Mesendoderm (in vitro differentiated cells): ENCODE measurements at regions not wholly inside any gene's neighbourhood (a gene's known extent, or its start where the extent isn't known, plus 50 kb on each side); places are given as distances from the start of the nearest gene placed in this dataset.

Source experiments
- DNase-seq: peaks from one replicate; pipeline ENCODE4 v3.0.0; 2013
- H2AK5ac ChIP-seq: 2 replicates; pipeline ENCODE4 v1.6.1; 2013; ENCODE audit warnings: low read length, inconsistent platforms
- H2BK120ac ChIP-seq: 2 replicates; pipeline ENCODE4 v1.6.1; 2013; ENCODE audit warnings: low read depth, mild to moderate bottlenecking, low read length, moderate library complexity, mixed read lengths
- H2BK15ac ChIP-seq: replicated peaks from 2 replicates; pipeline ENCODE4 v1.6.1; 2013; ENCODE audit warnings: low read depth, mild to moderate bottlenecking, moderate library complexity
- H2BK5ac ChIP-seq: 2 replicates; pipeline ENCODE4 v1.6.1; 2013; ENCODE audit warnings: low read length, inconsistent platforms
- H3K18ac ChIP-seq: 2 replicates; pipeline ENCODE4 v1.6.1; 2013; ENCODE audit warnings: mild to moderate bottlenecking, low read length, mixed read lengths
- H3K23ac ChIP-seq: one replicate; pipeline ENCODE4 v1.6.1; 2013; ENCODE audit warnings: low read length
- H3K27ac ChIP-seq: 2 replicates; pipeline ENCODE4 v1.5.1; 2013; ENCODE audit warnings: low read depth, mild to moderate bottlenecking, inconsistent platforms, low read length, moderate library complexity
- H3K27me3 ChIP-seq: 2 replicates; pipeline ENCODE4 v1.6.1; 2013; ENCODE audit warnings: low read length, control low read depth, mild to moderate bottlenecking, inconsistent platforms; ENCODE audit not compliant: insufficient read depth, poor library complexity
- H3K36me3 ChIP-seq: 2 replicates; pipeline ENCODE4 v1.6.1; 2013; ENCODE audit warnings: low read length, inconsistent platforms; ENCODE audit not compliant: control insufficient read depth, insufficient read depth
- H3K4ac ChIP-seq: one replicate; pipeline ENCODE4 v1.6.1; 2013; ENCODE audit warnings: low read depth, mild to moderate bottlenecking, low read length, moderate library complexity
- H3K4me1 ChIP-seq: 2 replicates; pipeline ENCODE4 v1.6.1; 2013; ENCODE audit warnings: low read depth, low read length, inconsistent platforms; ENCODE audit not compliant: control insufficient read depth
- H3K4me2 ChIP-seq: 2 replicates; pipeline ENCODE4 v1.6.1; 2013; ENCODE audit warnings: low read length
- H3K4me3 ChIP-seq: 2 replicates; pipeline ENCODE4 v1.5.1; 2013; ENCODE audit warnings: mild to moderate bottlenecking, low read length
- H3K56ac ChIP-seq: one replicate; pipeline ENCODE4 v1.6.1; 2013; ENCODE audit warnings: low read length
- H3K79me1 ChIP-seq: 2 replicates; pipeline ENCODE4 v1.6.1; 2013; ENCODE audit warnings: low read length, inconsistent platforms
- H3K79me2 ChIP-seq: 2 replicates; pipeline ENCODE4 v1.6.1; 2013; ENCODE audit warnings: mild to moderate bottlenecking, low read length; ENCODE audit not compliant: control insufficient read depth, insufficient read depth
- H3K9ac ChIP-seq: 2 replicates; pipeline ENCODE4 v1.6.1; 2013; ENCODE audit warnings: low read length, inconsistent platforms
- H4K5ac ChIP-seq: one replicate; pipeline ENCODE4 v1.6.1; 2013; ENCODE audit warnings: low read length
- H4K8ac ChIP-seq: one replicate; pipeline ENCODE4 v1.6.1; 2013; ENCODE audit warnings: low read depth, mild to moderate bottlenecking, control low read depth, low read length, moderate library complexity
- WGBS: extraction: QIAGEN DNeasy Blood & Tissue Kit; methylation state at CpG from one replicate; pipeline ENCODE4 v1.1.7; 2013; ENCODE audit warnings: low lambda C conversion rate, missing lambda C conversion rate; ENCODE audit not compliant: insufficient coverage; ENCODE audit errors: extremely low coverage; 5-methylcytosine and 5-hydroxymethylcytosine counted together

DNA sequence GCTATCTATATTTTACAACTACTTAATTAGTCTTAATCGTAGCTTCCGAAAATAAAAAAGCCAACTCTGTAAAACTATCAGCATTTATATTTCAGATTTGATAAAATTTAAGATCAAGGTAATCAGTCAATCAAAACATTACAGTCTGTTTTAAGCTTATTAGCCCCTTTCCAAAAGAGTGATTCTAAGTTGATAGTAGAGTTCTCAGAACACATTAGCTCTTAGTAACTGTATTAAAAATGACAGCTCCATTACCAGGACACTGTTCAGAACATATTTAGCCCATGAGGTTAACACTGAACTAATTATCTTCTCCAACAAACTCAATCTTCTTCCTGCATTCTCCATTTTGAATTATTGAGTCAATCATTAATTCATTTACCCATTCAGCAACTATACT lies 110.3 kb upstream of the PALS2 start:
- H2BK120ac ChIP-seq = no peak overlapping the region
- no peak overlapping the region for H2AK5ac ChIP-seq
- DNase-seq = no peak
- no peaks in the 10 kb centered on the region for H3K36me3 ChIP-seq
- no peak overlapping the region for H3K23ac ChIP-seq
- H3K27me3 ChIP-seq = no peaks in the 10 kb centered on the region
- H3K27ac ChIP-seq = no peak overlapping the region
- H3K4me1 ChIP-seq = peaks cover 15% of the 10 kb centered on the region
- H3K79me1 ChIP-seq = no peaks in the 10 kb centered on the region
- H2BK15ac ChIP-seq = no peak overlapping the region
- no peak overlapping the region for H3K56ac ChIP-seq
- H2BK5ac ChIP-seq = no peak overlapping the region
- H4K5ac ChIP-seq = no peak overlapping the region
- H3K4ac ChIP-seq = no peak overlapping the region
- H3K79me2 ChIP-seq = no peaks in the 10 kb centered on the region
- H4K8ac ChIP-seq = no peak overlapping the region
- H3K4me3 ChIP-seq = no peak overlapping the region
- no CpG with 5 or more reads among the region's 2 CpGs for WGBS
- H3K18ac ChIP-seq = no peak overlapping the region
- no peak overlapping the region for H3K4me2 ChIP-seq
- no peak overlapping the region for H3K9ac ChIP-seq

DNA sequence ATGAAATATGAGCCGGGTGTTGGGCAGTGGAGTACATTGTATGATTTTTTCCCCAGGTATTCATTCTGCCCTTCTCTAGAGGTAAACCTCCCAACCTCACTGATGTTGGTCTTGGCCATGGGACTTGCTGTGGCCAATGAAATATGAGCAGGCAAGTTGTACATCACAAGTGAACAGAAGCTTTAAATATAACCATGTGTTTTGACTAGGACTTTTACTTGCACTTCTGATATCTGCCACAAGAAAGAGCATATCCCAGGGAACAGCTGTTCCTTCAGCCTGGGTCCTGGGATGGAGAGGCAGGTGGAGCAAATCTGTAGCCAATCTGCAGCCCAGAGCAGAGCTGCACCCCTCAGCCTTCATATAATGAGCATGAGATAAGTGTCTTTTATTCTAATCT lies 109.8 kb upstream of the PALS2 start:
- Histone ChIP-seq H3K79me1 (no peaks in the 10 kb centered on the region), H3K9ac (no peak overlapping the region), H3K23ac (no peak overlapping the region), H2AK5ac (no peak overlapping the region), H3K27me3 (no peaks in the 10 kb centered on the region), H3K4me1 (peaks cover 15% of the 10 kb centered on the region), H3K4me3 (no peak overlapping the region), H2BK120ac (no peak overlapping the region), H2BK5ac (no peak overlapping the region), H3K79me2 (no peaks in the 10 kb centered on the region), H3K4me2 (no peak overlapping the region), H4K8ac (no peak overlapping the region), H4K5ac (no peak overlapping the region), H3K36me3 (no peaks in the 10 kb centered on the region), H3K4ac (no peak overlapping the region), H3K18ac (no peak overlapping the region), H3K56ac (no peak overlapping the region), H3K27ac (no peak overlapping the region), H2BK15ac (no peak overlapping the region)
- WGBS = no CpG with 5 or more reads among the region's 1 CpG
- DNase-seq = no peak

DNA sequence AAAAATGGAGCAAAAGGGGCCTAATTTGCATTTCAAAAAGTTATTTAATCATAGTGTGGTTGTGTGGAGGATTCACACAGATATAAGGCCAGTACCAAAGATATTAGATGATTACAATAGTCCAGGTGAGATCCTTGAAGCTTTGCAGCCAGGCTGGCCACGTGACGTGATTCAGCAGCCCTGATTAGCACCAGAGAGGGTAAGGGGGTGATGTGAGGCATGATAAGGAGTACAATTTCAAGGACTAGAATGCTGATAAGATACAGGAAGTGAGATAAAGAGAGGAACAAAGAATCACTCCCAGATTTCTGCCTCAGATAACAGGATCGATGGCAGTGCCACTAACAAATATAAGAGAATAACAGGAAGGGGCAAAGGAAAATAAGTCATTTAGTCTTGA lies 108.4 kb upstream of the PALS2 start:
- H4K8ac ChIP-seq = no peak overlapping the region
- H3K56ac ChIP-seq = no peak overlapping the region
- peak; percentile 78 for DNase-seq
- H3K27ac ChIP-seq = no peak overlapping the region
- H2BK120ac ChIP-seq = no peak overlapping the region
- peak overlapping the region; percentile 13 for H3K18ac ChIP-seq
- H2BK15ac ChIP-seq = no peak overlapping the region
- no CpG with 5 or more reads among the region's 3 CpGs for WGBS
- H3K4ac ChIP-seq = no peak overlapping the region
- no peak overlapping the region for H2AK5ac ChIP-seq
- peak overlapping the region; percentile 31 for H2BK5ac ChIP-seq
- no peak overlapping the region for H3K23ac ChIP-seq
- H4K5ac ChIP-seq = no peak overlapping the region
- no peaks in the 10 kb centered on the region for H3K79me2 ChIP-seq
- no peaks in the 10 kb centered on the region for H3K79me1 ChIP-seq
- no peaks in the 10 kb centered on the region for H3K27me3 ChIP-seq
- no peak overlapping the region for H3K4me2 ChIP-seq
- H3K4me3 ChIP-seq = no peak overlapping the region
- peaks cover 15% of the 10 kb centered on the region for H3K4me1 ChIP-seq
- H3K9ac ChIP-seq = no peak overlapping the region
- no peaks in the 10 kb centered on the region for H3K36me3 ChIP-seq

DNA sequence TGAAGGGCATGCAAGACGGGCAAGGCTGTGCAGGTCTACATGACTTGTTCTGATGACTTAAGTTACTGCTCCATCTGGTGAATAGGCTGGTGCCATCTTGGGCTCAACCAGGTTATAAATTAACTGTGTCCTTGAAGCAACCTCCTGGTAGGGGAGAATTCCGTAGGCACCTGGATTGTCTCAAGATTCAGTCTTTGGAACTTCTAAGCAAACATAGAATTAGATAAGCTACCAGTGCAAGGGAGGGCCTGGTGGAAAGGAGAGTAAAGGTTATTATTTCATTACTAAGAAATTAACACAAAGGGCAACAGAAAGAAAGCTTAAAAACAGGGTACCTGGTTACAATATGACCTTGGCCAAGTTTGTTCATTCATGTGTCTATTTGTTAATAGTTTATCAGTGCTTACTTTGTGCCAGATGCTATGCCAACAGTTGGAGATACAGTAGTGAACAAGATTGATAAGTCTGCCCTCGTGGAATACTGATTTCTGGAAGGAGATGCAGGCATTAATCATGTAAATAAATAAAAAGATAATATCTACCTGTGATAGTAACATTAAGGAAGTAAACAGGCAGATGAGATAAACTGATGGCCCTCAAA lies 107.0 kb upstream of the PALS2 start:
- H3K4me1 ChIP-seq = peaks cover 15% of the 10 kb centered on the region

DNA sequence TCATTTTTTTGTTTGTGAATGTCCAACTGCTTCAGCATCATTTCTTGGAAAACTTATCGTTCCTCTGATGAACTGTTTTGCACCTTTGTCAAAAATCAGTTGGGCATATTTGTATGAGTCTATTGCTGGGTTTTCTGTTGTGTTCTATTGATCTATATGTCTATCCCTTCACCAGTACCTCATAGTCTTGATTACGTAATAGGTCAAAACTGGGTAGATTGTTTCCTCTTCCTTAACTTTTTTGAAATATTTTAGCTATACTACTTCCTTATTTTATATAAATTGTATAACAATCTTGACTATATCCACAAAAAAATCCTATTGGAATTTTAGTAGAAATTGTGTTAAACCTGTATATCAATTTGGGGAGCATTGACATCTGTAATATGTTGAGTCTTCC lies 104.1 kb upstream of the PALS2 start:
- no peaks in the 10 kb centered on the region for H3K27me3 ChIP-seq
- no peak overlapping the region for H2AK5ac ChIP-seq
- H3K27ac ChIP-seq = no peak overlapping the region
- no peak overlapping the region for H3K9ac ChIP-seq
- no peak overlapping the region for H2BK5ac ChIP-seq
- H3K79me1 ChIP-seq = no peaks in the 10 kb centered on the region
- peaks cover 18% of the 10 kb centered on the region for H3K4me1 ChIP-seq
- H4K8ac ChIP-seq = no peak overlapping the region
- H3K18ac ChIP-seq = no peak overlapping the region
- no CpG with 5 or more reads among the region's 2 CpGs for WGBS
- no peak overlapping the region for H2BK15ac ChIP-seq
- DNase-seq = no peak
- no peak overlapping the region for H4K5ac ChIP-seq
- no peak overlapping the region for H3K4me2 ChIP-seq
- no peak overlapping the region for H3K4ac ChIP-seq
- H3K79me2 ChIP-seq = no peaks in the 10 kb centered on the region
- no peak overlapping the region for H2BK120ac ChIP-seq
- no peak overlapping the region for H3K4me3 ChIP-seq
- H3K36me3 ChIP-seq = no peaks in the 10 kb centered on the region
- H3K23ac ChIP-seq = no peak overlapping the region
- H3K56ac ChIP-seq = no peak overlapping the region

More for the DNA sequence above, 107.0 kb upstream of the PALS2 start:
- Histone ChIP-seq H2BK120ac (no peak overlapping the region), H2BK15ac (no peak overlapping the region), H4K5ac (no peak overlapping the region), H3K27ac (no peak overlapping the region), H3K36me3 (no peaks in the 10 kb centered on the region), H4K8ac (no peak overlapping the region), H3K4ac (no peak overlapping the region), H3K79me2 (no peaks in the 10 kb centered on the region), H3K9ac (no peak overlapping the region), H3K27me3 (no peaks in the 10 kb centered on the region), H3K79me1 (no peaks in the 10 kb centered on the region), H3K23ac (no peak overlapping the region), H2AK5ac (no peak overlapping the region), H2BK5ac (no peak overlapping the region), H3K18ac (no peak overlapping the region), H3K4me3 (no peak overlapping the region), H3K56ac (no peak overlapping the region), H3K4me2 (no peak overlapping the region)
- no peak for DNase-seq
- WGBS = no CpG with 5 or more reads among the region's 3 CpGs

DNA sequence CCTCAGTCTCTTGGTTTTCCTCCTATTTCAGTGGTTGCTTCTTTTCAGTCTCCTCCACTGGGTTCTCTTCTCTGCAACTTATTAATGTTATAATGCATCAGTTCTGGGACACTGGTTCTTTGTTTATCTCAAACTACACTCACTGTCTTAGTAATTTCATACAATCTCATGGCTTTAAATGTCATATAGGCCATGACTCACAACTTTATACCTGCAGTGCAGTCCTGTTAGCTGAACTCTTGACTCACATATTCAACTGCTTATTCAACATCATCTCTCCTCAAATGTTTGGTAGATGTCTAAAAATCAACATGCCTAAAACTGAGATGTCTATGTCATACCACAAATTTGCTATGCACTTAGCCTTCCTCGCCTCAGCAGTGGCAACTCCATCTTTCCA lies 101.2 kb upstream of the PALS2 start:
- Histone ChIP-seq H3K4me3 (no peak overlapping the region), H3K4me1 (peaks cover 5% of the 10 kb centered on the region), H2BK15ac (no peak overlapping the region), H3K4me2 (no peak overlapping the region), H2BK5ac (no peak overlapping the region), H3K27me3 (no peaks in the 10 kb centered on the region), H2BK120ac (no peak overlapping the region), H3K23ac (no peak overlapping the region), H3K36me3 (no peaks in the 10 kb centered on the region), H3K79me2 (no peaks in the 10 kb centered on the region), H3K9ac (no peak overlapping the region), H3K27ac (no peak overlapping the region), H3K56ac (no peak overlapping the region), H3K4ac (no peak overlapping the region), H2AK5ac (no peak overlapping the region), H4K8ac (no peak overlapping the region), H3K18ac (no peak overlapping the region), H3K79me1 (no peaks in the 10 kb centered on the region), H4K5ac (no peak overlapping the region)
- DNase-seq = no peak
- no CpG with 5 or more reads among the region's 1 CpG for WGBS
